ENCODE measurements at regions not wholly inside any gene's neighbourhood (a gene's known extent, or its start where the extent isn't known, plus 50 kb on each side); places are given as distances from the start of the nearest gene placed in this dataset.

GRCh38 chr6:169850746-169851145 is 99.3 kb downstream of the ERMARD start:
- no peak for DNase-seq (ENCODE audit: low spot score, unreplicated experiment)
- no peaks in the 10 kb centered on the region for H3K36me3 Mint-ChIP-seq (ENCODE audit: insufficient read depth)
- H3K27me3 Mint-ChIP-seq = peaks cover 7% of the 10 kb centered on the region

GRCh38 chr6:169850154-169850553 is 98.7 kb downstream of the ERMARD start:
- Mint-ChIP-seq H3K27ac (no peak overlapping the region), H3K27me3 (peaks cover 9% of the 10 kb centered on the region), H3K4me3 (ENCODE audit: low read depth) (no peak overlapping the region), H3K4me1 (ENCODE audit: low read depth) (peaks cover 1% of the 10 kb centered on the region), H3K9me3 (ENCODE audit: low read depth) (no peaks in the 10 kb centered on the region), H3K36me3 (ENCODE audit: insufficient read depth) (no peaks in the 10 kb centered on the region)
- no peak for DNase-seq (ENCODE audit: low spot score, unreplicated experiment)
- no peak for TF ChIP-seq CTCF (IDR thresholded peaks at IDR 0.05; ENCODE audit: unreplicated experiment)

More at GRCh38 chr6:169850746-169851145, 99.3 kb downstream of the ERMARD start:
- H3K9me3 Mint-ChIP-seq (ENCODE audit: low read depth) = no peaks in the 10 kb centered on the region
- H3K4me1 Mint-ChIP-seq (ENCODE audit: low read depth) = peaks cover 1% of the 10 kb centered on the region
- no peak overlapping the region for H3K27ac Mint-ChIP-seq
- H3K4me3 Mint-ChIP-seq (ENCODE audit: low read depth) = no peak overlapping the region
- no peak for TF ChIP-seq CTCF (IDR thresholded peaks at IDR 0.05; ENCODE audit: unreplicated experiment)

GRCh38 chr6:169849396-169849795 is 98.0 kb downstream of the ERMARD start:
- Mint-ChIP-seq H3K4me1 (ENCODE audit: low read depth) (peaks cover 1% of the 10 kb centered on the region), H3K4me3 (ENCODE audit: low read depth) (no peak overlapping the region), H3K27ac (no peak overlapping the region), H3K36me3 (ENCODE audit: insufficient read depth) (no peaks in the 10 kb centered on the region), H3K27me3 (peaks cover 12% of the 10 kb centered on the region), H3K9me3 (ENCODE audit: low read depth) (no peaks in the 10 kb centered on the region)
- no peak for TF ChIP-seq CTCF (IDR thresholded peaks at IDR 0.05; ENCODE audit: unreplicated experiment)
- DNase-seq (ENCODE audit: low spot score, unreplicated experiment) = no peak

- no peak for TF ChIP-seq CTCF (IDR thresholded peaks at IDR 0.05; ENCODE audit: unreplicated experiment)
- H3K27ac Mint-ChIP-seq = no peak overlapping the region
- no peak for DNase-seq (ENCODE audit: low spot score, unreplicated experiment)
- H3K4me1 Mint-ChIP-seq (ENCODE audit: low read depth) = peaks cover 1% of the 10 kb centered on the region
- H3K36me3 Mint-ChIP-seq (ENCODE audit: insufficient read depth) = no peaks in the 10 kb centered on the region
- peaks cover 17% of the 10 kb centered on the region for H3K27me3 Mint-ChIP-seq
- no peak overlapping the region for H3K4me3 Mint-ChIP-seq (ENCODE audit: low read depth)
- H3K9me3 Mint-ChIP-seq (ENCODE audit: low read depth) = no peaks in the 10 kb centered on the region
These were observed 97.5 kb downstream of the ERMARD start for GRCh38 chr6:169848946-169849345.

- DNase-seq (ENCODE audit: low spot score, unreplicated experiment) = no peak
- Mint-ChIP-seq H3K36me3 (ENCODE audit: insufficient read depth) (no peaks in the 10 kb centered on the region), H3K27ac (no peak overlapping the region), H3K4me3 (ENCODE audit: low read depth) (no peak overlapping the region), H3K27me3 (peaks cover 18% of the 10 kb centered on the region), H3K4me1 (ENCODE audit: low read depth) (peaks cover 1% of the 10 kb centered on the region), H3K9me3 (ENCODE audit: low read depth) (no peaks in the 10 kb centered on the region)
- no peak for TF ChIP-seq CTCF (IDR thresholded peaks at IDR 0.05; ENCODE audit: unreplicated experiment)
These were observed 96.5 kb downstream of the ERMARD start for GRCh38 chr6:169847901-169848311.
